NCI-H774 (cell line): ENCODE measurements at regions not wholly inside any gene's neighbourhood (a gene's known extent, or its start where the extent isn't known, plus 50 kb on each side); places are given as distances from the start of the nearest gene placed in this dataset.
"Not testable (repeated sequence)": the region's sequence is repeated elsewhere in the genome, so short reads cannot be mapped to it uniquely, and the experiment has no call there.

Experiments
- DNase-seq: peaks from one replicate; lab custom pipeline; 2025; lab: John Stamatoyannopoulos, UW

DNA sequence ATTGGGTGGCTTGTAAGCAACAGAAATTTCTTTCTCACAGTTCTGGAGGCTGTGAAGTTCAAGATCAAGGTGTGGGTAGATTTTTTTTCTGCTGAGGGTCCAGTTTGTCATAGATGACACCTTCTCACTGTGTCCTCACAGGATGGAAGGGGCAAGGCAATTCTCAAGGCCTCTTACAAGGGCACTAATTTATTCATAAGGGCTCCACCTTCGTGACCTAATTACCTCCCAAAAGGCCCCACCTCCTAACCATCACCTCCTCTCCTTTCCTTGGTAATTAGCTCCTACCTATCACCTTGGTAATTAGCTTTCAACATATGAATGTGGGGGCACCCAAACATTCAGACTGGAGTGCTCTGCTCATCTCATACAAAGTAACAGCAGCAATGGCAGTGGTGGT lies 92.3 kb upstream of the CD44 start:
- DNase-seq: no peak

DNA sequence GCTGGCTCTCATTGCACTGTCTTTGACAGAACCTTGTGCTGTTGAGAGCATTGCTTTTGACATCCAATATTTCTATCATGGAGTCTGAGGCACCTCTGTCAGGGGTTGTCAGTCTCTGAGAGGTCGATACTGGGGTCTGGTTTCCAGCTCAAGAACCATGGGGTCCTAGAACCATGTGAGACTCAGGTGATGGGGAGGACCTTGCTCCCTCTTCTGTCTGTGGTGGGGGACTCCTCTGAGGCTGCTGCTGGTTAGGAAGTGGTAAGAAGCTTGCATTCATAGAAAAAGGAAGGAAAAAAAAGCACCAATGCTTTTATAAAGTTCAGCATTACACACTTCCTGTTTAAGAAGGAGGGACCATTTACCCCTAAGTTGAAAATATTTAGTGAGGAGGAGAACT lies 91.8 kb upstream of the CD44 start:
- DNase-seq: no peak

DNA sequence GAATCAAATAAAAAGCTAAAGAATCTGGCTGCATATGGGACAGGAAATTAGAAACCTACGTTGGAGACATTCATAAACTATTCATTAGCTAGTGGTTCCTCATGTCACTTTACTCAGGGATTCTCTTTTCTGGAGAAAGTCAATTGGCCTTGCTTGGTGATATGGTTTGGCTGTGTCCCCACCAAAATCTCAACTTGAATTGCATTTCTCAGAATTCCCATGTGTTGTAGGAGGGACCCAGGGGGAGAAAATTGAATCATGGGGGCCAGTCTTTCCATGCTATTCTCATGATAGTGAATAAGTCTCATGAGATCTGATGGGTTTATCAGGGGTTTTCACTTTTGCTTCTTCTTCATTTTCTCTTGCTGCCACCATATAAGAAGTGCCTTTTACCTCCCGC lies 91.2 kb upstream of the CD44 start:
- DNase-seq: no peak

DNA sequence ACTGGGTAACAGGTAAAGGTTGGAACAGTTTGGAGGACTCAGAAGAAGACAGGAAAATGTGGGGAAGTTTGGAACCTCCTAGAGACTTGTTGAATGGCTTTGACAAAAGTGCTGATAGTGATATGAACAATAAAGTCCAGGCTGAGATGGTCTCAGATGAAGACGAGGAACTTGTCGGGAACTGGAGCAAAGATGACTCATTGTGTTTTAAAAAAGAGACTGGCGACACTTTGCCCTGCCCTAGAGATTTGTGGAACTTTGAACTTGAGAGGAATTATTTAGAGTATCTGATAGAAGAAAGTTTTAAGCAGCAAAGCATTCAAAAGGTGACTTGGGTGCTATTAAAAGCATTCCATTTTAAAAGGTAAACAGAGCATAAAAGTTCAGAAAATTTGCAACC lies 90.6 kb upstream of the CD44 start:
- not testable (repeated sequence) for DNase-seq

DNA sequence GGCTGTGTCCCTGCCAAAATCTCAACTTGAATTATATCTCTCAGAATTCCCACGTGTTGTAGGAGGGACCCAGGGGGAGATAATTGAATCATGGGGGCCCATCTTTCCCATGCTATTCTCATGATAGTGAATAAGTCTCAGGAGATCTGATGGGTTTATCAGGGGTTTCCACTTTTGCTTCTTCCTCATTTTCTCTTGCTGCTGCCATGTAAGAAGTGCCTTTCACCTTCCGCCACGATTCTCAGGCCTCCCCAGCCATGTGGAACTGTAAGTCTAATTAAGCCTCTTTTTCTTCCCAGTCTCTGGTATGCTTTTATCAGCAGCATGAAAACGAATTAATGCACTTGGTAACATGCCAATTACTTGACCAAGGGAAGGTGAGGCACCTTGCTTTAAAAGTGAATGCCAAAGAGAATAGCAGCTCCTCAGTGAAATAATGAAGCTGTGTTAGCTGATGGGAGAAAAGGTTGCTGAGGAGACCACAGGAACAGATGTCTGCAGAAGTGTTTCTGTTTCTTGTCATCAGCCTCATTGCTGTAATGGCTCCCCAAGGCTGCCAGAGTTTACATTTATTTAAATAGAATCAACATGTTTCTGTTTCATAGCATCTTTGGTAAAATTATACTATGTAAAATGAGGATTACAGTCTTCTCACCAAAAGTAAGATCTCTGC lies 89.0 kb upstream of the CD44 start:
- DNase-seq: no peak

DNA sequence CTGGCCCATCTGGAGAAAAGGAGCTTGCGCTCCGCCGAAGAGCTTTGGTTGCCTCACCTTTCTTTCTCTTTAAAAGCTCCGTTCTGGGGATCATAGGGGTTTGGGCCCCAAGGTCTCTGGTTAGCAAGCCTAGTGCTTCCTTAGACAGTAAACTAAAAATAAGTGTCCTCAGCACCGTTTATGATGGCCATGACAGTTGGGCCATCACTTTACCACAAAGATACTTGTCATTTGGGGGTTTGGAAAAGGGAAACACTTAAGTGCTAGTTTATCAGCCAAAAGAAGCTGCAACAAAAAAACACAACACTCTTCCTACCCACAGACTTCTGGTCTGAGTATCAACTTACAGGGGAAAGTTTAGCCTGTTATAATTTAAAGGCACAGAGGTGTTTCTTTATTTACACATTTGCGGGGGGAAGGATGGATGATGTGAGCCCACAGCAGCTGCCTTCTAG lies 88.4 kb upstream of the CD44 start:
- DNase-seq: no peak

DNA sequence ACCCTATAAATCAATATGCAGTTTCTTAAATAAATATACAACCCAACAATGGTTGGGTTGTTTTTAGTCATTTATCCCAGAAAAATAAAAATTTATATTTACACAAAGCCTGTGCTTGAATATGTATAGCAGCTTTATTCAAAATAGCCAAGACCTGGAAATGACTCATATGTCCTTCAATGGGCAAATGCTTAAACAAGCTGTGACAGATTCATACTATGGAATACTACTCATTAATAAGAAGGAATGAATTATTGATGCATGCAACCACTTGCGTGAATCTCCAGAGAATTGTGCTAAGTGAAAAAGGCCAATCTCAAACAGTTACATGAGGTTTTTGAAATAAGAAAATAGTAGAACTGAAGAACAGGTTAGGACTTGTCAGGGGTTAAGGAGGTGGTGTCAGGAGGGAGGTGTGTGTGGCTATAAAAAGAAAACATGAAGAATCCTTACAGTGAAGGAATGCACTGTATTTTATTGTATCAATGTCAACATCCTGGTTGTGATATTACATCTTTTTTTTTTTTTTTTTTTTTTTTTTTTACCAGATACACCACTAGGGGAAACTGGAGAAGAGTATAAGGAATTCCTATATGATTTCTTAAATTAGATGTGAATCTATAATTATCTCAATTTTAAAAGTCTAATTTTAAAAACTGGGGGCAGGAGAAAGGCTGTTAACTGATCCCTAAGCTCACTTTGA lies 82.4 kb upstream of the CD44 start:
- DNase-seq: no peak

DNA sequence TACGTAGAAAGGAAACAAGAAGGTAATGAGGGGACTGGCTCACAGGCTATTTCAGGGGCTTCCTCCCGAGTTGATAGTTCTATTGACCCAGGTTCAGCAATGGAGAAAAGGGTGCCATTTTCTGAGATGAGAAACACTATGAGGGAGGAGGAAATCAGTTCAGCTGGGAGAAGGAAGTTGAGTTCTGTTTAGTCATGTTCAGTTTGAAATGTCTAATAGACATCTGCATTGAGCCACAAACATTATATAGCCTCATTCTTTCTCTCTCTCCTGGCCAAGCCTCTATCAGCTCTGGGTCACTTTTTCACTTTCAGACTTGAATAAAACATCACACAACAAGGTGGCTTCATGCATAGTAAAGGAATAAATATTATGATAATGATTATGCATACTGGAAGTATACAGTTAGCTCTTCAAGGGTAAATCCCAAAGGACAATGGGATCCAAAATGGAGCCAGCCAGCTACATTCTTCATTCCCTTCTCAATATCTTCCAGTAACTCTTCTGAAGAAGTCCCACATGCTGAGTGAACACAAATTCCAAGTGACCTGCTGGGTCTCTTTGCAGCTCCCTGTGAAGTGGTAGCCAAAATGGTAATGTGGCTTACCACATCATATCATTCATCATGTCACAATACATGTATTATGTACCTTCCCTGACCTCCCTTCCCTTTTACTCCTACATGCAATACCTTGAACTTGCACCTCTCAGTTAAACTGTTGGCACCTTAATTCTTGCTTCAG lies 80.9 kb upstream of the CD44 start:
- DNase-seq: no peak

DNA sequence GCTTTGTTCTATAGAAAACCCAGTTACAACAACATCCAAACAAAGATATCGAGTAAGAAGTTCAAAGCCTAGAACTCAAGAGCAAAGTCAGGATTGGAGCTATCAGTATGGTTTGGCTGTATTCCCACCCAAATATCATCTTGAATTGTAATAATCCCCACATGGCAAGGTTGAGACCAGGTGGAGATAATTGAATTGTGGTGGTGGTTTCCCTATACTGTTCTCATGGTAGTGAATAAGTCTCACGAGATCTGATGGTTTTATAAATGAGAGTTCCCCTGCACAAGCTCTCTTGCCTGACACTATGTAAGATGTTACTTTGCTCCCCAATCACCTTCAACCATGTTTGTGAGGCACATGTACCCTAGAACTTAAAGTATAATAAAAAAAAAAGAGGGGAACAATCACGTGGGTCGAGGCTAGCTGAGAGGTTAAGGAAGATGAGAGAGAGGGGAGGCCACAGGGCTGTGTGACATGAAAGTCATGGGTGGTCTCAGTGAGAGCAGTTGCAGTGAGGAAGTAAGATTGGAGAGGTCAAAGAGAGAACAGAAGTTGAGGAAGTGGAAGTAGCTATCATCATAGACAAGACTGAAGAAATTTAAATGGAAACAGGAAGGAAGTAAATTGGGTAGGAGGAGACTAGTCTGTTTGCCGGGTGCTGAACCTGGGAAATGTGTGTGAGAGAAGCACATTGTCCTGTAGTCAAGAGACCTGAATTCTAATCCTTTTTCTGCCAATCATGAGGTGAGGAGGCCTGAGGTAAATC lies 80.1 kb upstream of the CD44 start:
- DNase-seq: no peak

DNA sequence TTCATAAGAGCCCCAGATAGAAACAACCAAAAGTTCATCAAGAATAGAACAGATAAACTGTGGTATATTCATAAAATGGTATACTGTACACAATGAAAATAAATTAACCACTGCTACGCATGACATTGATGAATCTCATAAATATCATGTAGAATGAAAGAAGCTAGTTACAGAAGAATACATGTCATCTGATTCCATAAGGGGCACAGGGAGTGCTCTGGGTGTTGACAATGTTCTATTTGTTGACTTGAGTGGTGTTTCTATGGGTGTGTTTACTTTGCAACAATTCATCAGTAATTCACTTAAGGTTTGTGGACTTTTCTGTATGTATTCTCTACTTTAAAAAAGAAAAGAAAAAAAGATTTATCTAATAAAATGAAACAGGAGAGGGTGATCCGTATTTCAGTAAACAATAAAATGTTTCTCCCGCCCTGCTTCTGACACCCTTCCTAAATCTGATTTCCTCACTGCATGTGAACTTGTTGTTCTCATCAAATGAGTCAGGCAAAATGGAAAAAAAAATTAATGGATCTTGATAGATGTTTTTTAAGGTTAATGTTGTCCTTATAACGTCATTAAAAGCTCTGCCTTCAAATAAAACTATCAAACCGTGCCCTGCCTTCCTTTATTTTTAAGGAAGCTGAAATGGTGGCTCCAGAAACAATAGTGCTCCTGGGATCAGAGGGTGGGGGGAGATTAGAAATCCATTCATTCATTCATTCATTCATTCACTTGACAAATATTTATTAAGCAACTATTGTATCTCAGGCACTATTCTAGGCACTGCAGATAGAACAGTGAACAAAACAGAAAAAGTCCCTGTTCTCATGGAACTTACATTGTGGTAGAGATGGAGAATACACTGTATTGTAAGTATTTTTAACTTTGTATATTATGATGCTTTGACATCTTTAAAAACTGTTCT lies 77.2 kb upstream of the CD44 start:
- peak; percentile 67 for DNase-seq

DNA sequence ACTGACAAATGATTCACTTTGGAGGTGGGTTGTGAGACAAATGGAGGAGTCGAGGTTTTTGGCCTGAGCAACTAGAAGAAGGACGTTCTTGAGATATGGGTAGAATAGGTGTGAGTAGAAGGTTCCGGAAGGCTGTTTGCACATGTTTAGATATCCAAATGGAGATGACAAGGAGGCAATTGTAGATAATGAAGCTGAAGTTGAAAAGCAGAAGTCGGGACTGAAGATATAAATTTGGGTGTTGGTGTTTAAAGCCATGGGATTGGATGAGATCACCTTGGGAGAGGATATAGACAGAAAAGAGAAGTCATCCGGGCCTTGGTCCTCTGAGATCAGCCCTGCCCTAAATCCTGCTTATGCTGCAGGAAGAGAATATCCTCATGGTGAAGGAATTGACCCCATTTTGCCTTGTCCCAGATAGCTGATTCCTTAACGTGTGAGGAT lies 75.5 kb upstream of the CD44 start:
- no peak for DNase-seq

DNA sequence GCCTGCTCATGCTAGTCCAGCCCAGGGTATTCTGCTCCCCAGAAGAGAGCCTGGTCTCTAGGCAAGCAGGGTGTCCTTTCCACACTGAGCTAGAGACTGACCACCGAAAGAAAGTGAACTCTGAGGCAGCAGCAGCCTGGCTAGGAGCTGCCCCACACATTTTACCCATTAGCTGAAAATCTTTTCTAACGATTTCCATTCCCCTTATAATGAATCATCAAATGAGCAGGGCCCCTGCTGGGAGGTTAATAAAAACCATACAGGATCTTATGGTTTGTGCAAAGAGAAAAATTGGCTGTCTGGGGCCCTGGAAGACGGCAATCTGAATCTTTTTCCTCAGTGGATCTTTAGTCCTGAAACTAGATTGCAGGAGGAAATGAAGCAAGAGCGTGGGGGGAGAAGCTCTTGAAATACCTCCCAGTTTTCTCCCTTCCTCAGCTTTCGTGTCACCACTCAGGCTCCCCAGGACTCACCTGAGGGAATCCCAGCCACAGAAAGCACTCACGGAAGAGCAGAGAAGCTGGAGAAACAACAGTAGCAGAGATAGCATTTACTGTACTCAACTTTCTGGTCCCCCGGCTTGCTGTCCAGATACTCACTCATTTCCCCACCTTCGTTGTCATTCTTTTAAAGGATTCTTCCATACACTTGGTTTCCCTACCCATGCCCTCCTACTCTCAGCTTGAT lies 74.7 kb upstream of the CD44 start:
- DNase-seq: no peak

DNA sequence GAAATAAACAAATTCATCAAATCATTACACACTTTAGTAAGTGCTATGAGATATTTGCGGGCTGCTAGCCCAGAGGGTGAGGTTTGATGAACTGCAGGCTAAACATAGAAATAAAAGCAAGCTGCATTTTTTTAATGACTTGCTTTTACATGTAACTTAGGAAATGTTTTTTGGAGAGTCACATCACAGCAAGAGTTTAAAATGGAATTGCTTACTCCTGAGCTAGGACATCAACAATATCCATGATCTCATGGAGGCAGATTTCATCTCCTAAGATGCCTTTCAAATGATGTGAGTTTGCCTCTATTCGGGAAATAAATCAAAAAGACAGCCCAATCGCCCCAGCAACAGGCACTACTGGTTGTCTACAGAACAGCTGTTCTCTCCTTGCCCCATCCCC lies 73.4 kb upstream of the CD44 start:
- DNase-seq: no peak

DNA sequence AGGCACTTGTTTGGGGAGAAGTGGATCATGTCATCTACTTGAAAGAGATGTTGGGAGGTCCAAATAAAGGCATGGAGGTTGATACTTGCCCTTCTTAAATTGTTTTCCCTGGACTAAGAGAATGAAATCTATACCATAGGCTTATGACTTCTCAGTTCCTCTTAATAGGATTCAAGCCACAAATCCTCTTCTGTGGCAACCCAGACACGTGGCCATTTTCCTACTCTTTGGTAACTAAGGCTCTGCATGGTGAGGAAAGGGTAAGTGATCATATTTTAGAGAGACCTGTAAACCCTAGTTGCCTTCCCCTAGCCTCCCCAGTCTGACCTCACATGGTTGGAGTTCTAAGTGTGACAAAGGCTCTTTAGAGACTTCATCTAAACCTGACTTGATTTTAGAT lies 72.9 kb upstream of the CD44 start:
- no peak for DNase-seq

DNA sequence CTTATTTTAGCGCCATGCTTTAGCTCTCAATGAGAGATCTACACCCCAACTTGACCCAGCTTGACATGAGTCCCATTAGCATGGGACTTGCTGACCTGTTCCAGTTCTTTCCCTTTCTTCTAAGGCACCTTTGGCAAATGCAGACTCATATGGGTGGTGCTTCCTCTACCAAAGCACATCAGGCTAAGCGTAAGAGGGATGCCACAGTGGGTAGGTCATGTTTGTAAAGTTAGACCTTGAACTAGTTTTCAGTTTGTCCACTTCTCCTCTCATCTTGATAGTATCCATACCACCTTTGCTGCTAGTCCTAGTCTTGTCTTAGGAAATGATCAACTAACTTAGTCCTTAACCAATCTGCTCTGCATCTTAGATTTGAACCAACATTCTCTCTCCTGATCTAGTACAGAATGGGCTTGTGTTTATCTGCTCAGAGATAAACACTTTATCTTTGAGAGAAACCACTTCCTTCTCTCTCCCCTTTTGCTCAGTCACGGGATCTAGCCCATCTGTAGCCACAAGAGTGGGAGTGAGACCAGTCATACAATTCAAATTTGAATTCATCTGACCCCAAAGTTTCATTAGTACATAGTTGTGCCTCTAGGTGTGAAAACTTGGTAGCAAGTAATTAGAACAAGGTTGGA lies 72.1 kb upstream of the CD44 start:
- no peak for DNase-seq

DNA sequence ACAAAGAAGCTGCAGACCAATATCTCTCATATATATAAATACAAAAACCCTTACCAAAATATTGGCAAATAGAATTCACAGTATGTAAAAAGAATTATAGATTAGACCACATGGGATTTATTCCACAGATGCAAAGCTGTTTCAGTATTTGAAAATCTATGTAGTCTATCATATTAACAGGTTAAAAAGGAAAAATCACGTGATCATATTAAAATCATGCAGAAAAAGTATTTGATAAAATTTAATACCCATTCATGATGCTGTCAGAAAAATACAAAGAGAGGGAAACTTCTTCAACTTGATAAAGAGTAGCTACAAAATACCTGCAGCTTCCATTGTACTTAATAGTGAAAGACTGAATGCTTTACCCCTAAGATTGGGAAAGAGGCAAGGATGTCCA lies 67.2 kb upstream of the CD44 start:
- DNase-seq: no peak

DNA sequence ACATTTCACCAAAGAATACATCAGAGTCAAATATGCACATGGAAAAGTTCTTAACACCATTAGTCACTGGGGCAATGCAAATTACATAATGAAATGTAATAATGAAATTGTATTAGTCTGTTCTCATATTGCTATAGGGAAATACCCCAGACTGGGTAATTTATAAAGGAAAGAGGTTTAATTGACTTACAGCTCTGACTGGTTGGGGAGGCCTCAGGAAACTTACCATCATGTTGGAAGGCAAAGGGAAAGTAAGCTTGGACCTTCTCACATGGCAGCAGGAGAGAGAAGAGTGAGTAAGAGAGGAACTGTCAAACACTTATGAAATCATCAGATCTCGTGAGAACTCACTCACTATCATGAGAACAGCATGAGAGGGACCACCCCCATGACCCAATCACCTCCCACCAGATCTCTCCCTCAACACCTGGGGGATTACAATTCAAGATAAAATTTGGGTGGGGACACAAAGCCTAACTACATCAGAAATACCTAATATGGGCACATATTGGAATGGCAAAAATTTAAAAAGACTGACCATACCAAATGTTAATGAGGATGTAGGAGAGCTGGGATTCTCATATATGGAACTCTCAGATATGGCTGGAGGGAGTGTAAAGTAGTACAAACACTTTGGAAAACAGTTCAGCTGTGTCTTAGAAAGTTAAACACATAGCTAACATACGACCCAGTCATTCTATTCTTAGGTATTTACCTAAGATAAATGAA lies 65.1 kb upstream of the CD44 start:
- DNase-seq: no peak

DNA sequence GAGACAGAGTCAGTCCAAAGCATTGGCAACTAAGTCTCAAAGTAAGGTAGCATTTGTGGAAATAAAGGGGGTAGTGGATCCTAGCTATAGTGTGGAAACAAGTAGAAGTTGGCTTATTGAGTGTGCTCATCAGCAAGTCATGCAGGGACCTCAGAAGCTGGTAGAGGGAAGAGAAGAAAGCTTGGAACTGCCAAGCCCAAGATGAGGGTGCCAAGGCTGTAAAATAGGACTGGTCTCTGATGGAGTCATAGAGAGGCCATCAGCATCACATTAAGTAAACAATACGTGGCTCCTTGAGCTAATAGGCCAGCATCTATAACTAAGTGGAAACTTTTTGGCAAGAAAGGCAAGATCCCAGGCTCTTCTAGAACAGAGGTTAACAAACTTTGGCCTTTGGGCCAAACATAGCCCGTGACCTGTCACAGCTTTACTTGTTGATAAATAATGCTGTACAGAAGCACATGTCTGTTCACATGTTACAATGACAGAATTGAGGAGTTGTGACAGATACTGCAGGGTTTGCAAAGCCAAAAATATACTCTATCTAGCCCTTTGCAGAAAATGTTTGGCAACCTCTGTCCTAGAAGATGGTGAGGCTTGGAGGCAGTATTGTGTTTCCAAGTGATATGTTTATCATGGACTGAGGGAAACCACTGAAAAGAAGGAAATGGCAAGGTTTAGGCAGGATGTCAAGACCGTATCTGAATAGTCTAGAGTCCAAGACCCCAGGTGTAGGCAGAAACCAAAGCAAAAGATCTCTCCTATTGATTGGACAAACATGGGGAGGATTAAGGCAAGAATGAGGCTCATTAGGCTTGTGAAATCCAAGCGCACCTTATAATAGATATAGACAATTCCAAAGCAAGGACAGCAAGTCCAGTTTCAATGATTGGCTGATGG lies 62.5 kb upstream of the CD44 start:
- DNase-seq: no peak
